HEK293 (cell line): ENCODE measurements at regions not wholly inside any gene's neighbourhood (a gene's known extent, or its start where the extent isn't known, plus 50 kb on each side); places are given as distances from the start of the nearest gene placed in this dataset.

ENCODE experiments used
- CTCF ChIA-PET: fragments of 350-600 bp; formaldehyde crosslinking; extraction: SDS; loops from one replicate; lab custom pipeline; 2021; ENCODE audit warnings: antibody characterized with exemption; lab: Yijun Ruan, JAX
- POLR2A ChIA-PET: fragments of 300-600 bp; formaldehyde crosslinking; extraction: SDS; loops from one replicate; lab custom pipeline; 2020; ENCODE audit warnings: antibody characterized with exemption, inconsistent platforms; lab: Yijun Ruan, JAX
- H3K27ac ChIP-seq: fragments of 200-500 bp; sonication (Bioruptor generic); 2 replicates; pipeline ENCODE4 v1.5.1; 2014; ENCODE audit warnings: low read depth, low read length, control low read depth, inconsistent platforms; ENCODE audit errors: extremely low read depth
- H3K36me3 ChIP-seq, 2 experiments: fragments of 200-500 bp in 1 of 2; sonication (Bioruptor generic) in 1 of 2; 1 replicate in 1 of 2; 2 replicates in 1 of 2; pipeline ENCODE4 v1.5.1; 2014 to 2017; ENCODE audit warnings: inconsistent platforms in 2 of 2, low read length in 2 of 2; ENCODE audit not compliant: control insufficient read depth in 2 of 2, insufficient read depth in 1 of 2
- H3K4me1 ChIP-seq: fragments of 200-500 bp; sonication (Bioruptor generic); 2 replicates; pipeline ENCODE4 v1.5.1; 2014; ENCODE audit warnings: mild to moderate bottlenecking, low read length, inconsistent platforms; ENCODE audit not compliant: control insufficient read depth, insufficient read depth
- H3K4me3 ChIP-seq: 2 replicates; pipeline ENCODE4 v1.5.1; 2011; ENCODE audit warnings: low read depth, mild to moderate bottlenecking, control low read depth, low read length, moderate library complexity
- H3K9me3 ChIP-seq: fragments of 200-500 bp; sonication (Bioruptor generic); 2 replicates; pipeline ENCODE4 v1.5.1; 2014; ENCODE audit warnings: low read depth, low read length, inconsistent platforms; ENCODE audit not compliant: control insufficient read depth, insufficient read depth
- GLI4 ChIP-seq: fragments of 450-650 bp; formaldehyde crosslinking; IDR thresholded peaks from 2 replicates; pipeline ENCODE4 v1.5.1; 2016; ENCODE audit warnings: missing biosample characterization, missing genetic modification characterization
- KLF16 ChIP-seq: fragments of 450-650 bp; formaldehyde crosslinking; IDR thresholded peaks from 2 replicates; pipeline ENCODE4 v1.5.1; 2017; ENCODE audit warnings: missing biosample characterization, missing genetic modification characterization
- RBAK ChIP-seq: fragments of 450-650 bp; formaldehyde crosslinking; IDR thresholded peaks from 2 replicates; pipeline ENCODE4 v1.5.1; 2016; ENCODE audit warnings: missing biosample characterization, missing genetic modification characterization
- SCRT1 ChIP-seq: fragments of 450-650 bp; formaldehyde crosslinking; IDR thresholded peaks from 2 replicates; pipeline ENCODE4 v1.5.1; 2016; ENCODE audit warnings: missing biosample characterization, missing genetic modification characterization, borderline replicate concordance
- WT1 ChIP-seq: fragments of 450-650 bp; formaldehyde crosslinking; IDR thresholded peaks from 2 replicates; pipeline ENCODE4 v1.5.1; 2016; ENCODE audit warnings: missing biosample characterization, missing genetic modification characterization
- YY2 ChIP-seq: fragments of 450-650 bp; formaldehyde crosslinking; IDR thresholded peaks from 2 replicates; pipeline ENCODE4 v1.5.1; 2016; ENCODE audit warnings: missing biosample characterization, missing genetic modification characterization
- ZFHX2 ChIP-seq: fragments of 450-650 bp; formaldehyde crosslinking; conservative IDR thresholded peaks from 2 replicates; pipeline ENCODE4 v1.5.1; 2016; ENCODE audit warnings: missing biosample characterization, missing genetic modification characterization
- ZFP37 ChIP-seq: fragments of 450-650 bp; formaldehyde crosslinking; IDR thresholded peaks from 2 replicates; pipeline ENCODE4 v1.5.1; 2016; ENCODE audit warnings: missing biosample characterization, missing genetic modification characterization
- ZNF155 ChIP-seq: fragments of 450-650 bp; formaldehyde crosslinking; IDR thresholded peaks from 2 replicates; pipeline ENCODE4 v1.5.1; 2016; ENCODE audit warnings: missing biosample characterization, missing genetic modification characterization
- ZNF184 ChIP-seq: fragments of 450-650 bp; IDR thresholded peaks from 2 replicates; pipeline ENCODE4 v1.5.1; 2018; ENCODE audit warnings: missing biosample characterization, mild to moderate bottlenecking, missing genetic modification characterization
- ZNF302 ChIP-seq: fragments of 450-650 bp; formaldehyde crosslinking; IDR thresholded peaks from 2 replicates; pipeline ENCODE4 v1.5.1; 2016; ENCODE audit warnings: missing biosample characterization, missing genetic modification characterization, low read depth
- ZNF335 ChIP-seq: fragments of 450-650 bp; formaldehyde crosslinking; conservative IDR thresholded peaks from 2 replicates; pipeline ENCODE4 v1.5.1; 2016; ENCODE audit warnings: missing biosample characterization, missing genetic modification characterization
- ZNF621 ChIP-seq: fragments of 450-650 bp; formaldehyde crosslinking; IDR thresholded peaks from 2 replicates; pipeline ENCODE4 v1.5.1; 2017; ENCODE audit warnings: missing biosample characterization, missing genetic modification characterization
- ZNF623 ChIP-seq: fragments of 450-650 bp; formaldehyde crosslinking; IDR thresholded peaks from 2 replicates; pipeline ENCODE4 v1.5.1; 2016; ENCODE audit warnings: missing biosample characterization, missing genetic modification characterization
- ZNF76 ChIP-seq: fragments of 450-650 bp; formaldehyde crosslinking; IDR thresholded peaks from 2 replicates; pipeline ENCODE4; 2016; ENCODE audit warnings: low read depth, missing biosample characterization, missing genetic modification characterization, borderline replicate concordance
- TF ChIP-seq, protein P1 (sequence below): fragments of 450-650 bp; formaldehyde crosslinking; IDR thresholded peaks from 2 replicates; pipeline ENCODE4 v1.5.1; 2016; ENCODE audit warnings: missing biosample characterization, missing genetic modification characterization
- TF ChIP-seq, protein P2 (sequence below): fragments of 450-650 bp; formaldehyde crosslinking; IDR thresholded peaks from 2 replicates; pipeline ENCODE4 v1.5.1; 2016; ENCODE audit warnings: missing biosample characterization, missing genetic modification characterization
- TF ChIP-seq, protein P3 (sequence below): fragments of 450-650 bp; formaldehyde crosslinking; IDR thresholded peaks from 2 replicates; pipeline ENCODE4 v1.5.1; 2016; ENCODE audit warnings: missing biosample characterization, missing genetic modification characterization
- TF ChIP-seq, protein P4 (sequence below): fragments of 450-650 bp; formaldehyde crosslinking; IDR thresholded peaks from 2 replicates; pipeline ENCODE4 v1.5.1; 2016; ENCODE audit warnings: missing biosample characterization, missing genetic modification characterization

DNA sequence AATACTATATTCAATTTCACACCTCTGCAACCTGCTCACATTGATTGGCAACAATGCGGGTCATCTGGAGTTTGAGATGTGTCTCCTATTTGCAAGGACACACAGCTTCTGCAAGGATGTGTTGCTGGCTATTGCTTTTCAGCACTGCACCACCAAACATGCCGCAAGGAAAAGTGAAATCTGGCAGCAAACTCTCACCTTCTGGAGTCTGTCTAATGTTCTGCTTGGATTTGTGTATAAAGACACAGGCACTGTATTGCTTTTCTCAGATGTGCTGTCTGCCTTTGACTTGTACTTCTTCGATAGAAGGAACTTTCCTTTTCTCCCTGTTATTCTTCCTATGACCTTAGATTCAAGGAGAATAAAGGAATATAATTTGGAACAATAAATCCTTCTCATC, 138.6 kb upstream of the EPHA4 start:
- Histone ChIP-seq H3K27ac (no peak overlapping the region), H3K36me3 (no peaks in the 10 kb centered on the region), H3K9me3 (no peaks in the 10 kb centered on the region), H3K4me1 (no peaks in the 10 kb centered on the region), H3K4me3 (no peak overlapping the region)
- ChIA-PET CTCF (interaction anchor here (0.5 kb wide), 1 partner anchor 97 kb away, joined by 3 read pairs; no protein-coding TSS in a partner anchor), POLR2A (no interaction called here)
- no peak for TF ChIP-seq KLF16 (tag by site-specific recombination)
- no peak for TF ChIP-seq SCRT1 (tag by site-specific recombination)
- TF ChIP-seq YY2: no peak
- TF ChIP-seq ZNF76 (tag by site-specific recombination): no peak
- TF ChIP-seq RBAK (tag by site-specific recombination): no peak
- TF ChIP-seq WT1: no peak
- no peak for TF ChIP-seq GLI4
- TF ChIP-seq ZNF302 (tag by site-specific recombination): no peak
- TF ChIP-seq ZFHX2 (tag by site-specific recombination): no peak
- TF ChIP-seq ZFP37 (tag by site-specific recombination): no peak
- no peak for TF ChIP-seq ZNF621 (tag by site-specific recombination)
- TF ChIP-seq, protein P1, sequence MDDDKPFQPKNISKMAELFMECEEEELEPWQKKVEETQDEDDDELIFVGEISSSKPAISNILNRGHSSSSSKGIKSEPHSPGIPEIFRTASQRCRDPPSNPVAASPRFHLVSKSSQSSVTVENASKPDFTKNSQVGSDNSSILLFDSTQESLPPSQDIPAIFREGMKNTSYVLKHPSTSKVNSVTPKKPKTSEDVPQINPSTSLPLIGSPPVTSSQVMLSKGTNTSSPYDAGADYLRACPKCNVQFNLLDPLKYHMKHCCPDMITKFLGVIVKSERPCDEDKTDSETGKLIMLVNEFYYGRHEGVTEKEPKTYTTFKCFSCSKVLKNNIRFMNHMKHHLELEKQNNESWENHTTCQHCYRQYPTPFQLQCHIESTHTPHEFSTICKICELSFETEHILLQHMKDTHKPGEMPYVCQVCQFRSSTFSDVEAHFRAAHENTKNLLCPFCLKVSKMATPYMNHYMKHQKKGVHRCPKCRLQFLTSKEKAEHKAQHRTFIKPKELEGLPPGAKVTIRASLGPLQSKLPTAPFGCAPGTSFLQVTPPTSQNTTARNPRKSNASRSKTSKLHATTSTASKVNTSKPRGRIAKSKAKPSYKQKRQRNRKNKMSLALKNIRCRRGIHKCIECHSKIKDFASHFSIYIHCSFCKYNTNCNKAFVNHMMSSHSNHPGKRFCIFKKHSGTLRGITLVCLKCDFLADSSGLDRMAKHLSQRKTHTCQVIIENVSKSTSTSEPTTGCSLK (tag by site-specific recombination): no peak
- TF ChIP-seq ZNF155 (tag by site-specific recombination): no peak
- TF ChIP-seq ZNF335 (tag by site-specific recombination): no peak

DNA sequence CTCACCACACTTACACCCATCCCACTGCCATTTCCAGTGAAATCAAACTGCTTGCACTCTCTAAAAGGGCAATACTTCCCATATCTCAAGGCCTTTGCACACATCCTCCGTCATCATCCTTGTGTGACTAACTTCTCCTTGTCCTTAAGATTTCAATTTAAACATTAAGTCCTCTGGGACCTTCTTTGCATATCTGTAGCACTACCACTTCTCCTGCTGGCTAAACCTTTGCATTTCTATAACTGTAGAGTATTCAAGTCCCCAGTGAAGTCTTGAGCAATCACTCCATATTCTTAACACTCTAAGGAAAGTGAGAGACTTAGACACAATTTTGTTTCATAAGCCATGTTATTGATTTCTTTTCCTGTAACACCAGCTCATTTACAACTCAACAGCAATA, 136.8 kb upstream of the EPHA4 start:
- ChIA-PET CTCF (no interaction called here), POLR2A (no interaction called here)
- no peak overlapping the region for H3K27ac ChIP-seq
- no peaks in the 10 kb centered on the region for H3K9me3 ChIP-seq
- no peaks in the 10 kb centered on the region for H3K36me3 ChIP-seq
- no peaks in the 10 kb centered on the region for H3K4me1 ChIP-seq
- H3K4me3 ChIP-seq: no peak overlapping the region
- TF ChIP-seq, protein P2, sequence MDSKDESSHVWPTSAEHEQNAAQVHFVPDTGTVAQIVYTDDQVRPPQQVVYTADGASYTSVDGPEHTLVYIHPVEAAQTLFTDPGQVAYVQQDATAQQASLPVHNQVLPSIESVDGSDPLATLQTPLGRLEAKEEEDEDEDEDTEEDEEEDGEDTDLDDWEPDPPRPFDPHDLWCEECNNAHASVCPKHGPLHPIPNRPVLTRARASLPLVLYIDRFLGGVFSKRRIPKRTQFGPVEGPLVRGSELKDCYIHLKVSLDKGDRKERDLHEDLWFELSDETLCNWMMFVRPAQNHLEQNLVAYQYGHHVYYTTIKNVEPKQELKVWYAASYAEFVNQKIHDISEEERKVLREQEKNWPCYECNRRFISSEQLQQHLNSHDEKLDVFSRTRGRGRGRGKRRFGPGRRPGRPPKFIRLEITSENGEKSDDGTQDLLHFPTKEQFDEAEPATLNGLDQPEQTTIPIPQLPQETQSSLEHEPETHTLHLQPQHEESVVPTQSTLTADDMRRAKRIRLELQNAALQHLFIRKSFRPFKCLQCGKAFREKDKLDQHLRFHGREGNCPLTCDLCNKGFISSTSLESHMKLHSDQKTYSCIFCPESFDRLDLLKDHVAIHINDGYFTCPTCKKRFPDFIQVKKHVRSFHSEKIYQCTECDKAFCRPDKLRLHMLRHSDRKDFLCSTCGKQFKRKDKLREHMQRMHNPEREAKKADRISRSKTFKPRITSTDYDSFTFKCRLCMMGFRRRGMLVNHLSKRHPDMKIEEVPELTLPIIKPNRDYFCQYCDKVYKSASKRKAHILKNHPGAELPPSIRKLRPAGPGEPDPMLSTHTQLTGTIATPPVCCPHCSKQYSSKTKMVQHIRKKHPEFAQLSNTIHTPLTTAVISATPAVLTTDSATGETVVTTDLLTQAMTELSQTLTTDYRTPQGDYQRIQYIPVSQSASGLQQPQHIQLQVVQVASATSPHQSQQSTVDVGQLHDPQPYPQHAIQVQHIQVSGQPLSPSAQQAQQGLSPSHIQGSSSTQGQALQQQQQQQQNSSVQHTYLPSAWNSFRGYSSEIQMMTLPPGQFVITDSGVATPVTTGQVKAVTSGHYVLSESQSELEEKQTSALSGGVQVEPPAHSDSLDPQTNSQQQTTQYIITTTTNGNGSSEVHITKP: no peak
- TF ChIP-seq ZNF623 (tag by site-specific recombination) (no peak), ZNF184 (tag by site-specific recombination) (no peak), ZNF335 (tag by site-specific recombination) (no peak)
- TF ChIP-seq, protein P3, sequence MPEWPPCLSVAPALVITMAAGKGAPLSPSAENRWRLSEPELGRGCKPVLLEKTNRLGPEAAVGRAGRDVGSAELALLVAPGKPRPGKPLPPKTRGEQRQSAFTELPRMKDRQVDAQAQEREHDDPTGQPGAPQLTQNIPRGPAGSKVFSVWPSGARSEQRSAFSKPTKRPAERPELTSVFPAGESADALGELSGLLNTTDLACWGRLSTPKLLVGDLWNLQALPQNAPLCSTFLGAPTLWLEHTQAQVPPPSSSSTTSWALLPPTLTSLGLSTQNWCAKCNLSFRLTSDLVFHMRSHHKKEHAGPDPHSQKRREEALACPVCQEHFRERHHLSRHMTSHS (tag by site-specific recombination): no peak
- TF ChIP-seq, protein P4, sequence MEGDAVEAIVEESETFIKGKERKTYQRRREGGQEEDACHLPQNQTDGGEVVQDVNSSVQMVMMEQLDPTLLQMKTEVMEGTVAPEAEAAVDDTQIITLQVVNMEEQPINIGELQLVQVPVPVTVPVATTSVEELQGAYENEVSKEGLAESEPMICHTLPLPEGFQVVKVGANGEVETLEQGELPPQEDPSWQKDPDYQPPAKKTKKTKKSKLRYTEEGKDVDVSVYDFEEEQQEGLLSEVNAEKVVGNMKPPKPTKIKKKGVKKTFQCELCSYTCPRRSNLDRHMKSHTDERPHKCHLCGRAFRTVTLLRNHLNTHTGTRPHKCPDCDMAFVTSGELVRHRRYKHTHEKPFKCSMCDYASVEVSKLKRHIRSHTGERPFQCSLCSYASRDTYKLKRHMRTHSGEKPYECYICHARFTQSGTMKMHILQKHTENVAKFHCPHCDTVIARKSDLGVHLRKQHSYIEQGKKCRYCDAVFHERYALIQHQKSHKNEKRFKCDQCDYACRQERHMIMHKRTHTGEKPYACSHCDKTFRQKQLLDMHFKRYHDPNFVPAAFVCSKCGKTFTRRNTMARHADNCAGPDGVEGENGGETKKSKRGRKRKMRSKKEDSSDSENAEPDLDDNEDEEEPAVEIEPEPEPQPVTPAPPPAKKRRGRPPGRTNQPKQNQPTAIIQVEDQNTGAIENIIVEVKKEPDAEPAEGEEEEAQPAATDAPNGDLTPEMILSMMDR: no peak
- TF ChIP-seq, all 188 proteins: peak for 0
